ENCODE measurements at regions not wholly inside any gene's neighbourhood (a gene's known extent, or its start where the extent isn't known, plus 50 kb on each side); places are given as distances from the start of the nearest gene placed in this dataset.

GRCh38 chr7:15781944-15782343 is 95.5 kb upstream of the MEOX2 start:
- Histone ChIP-seq H3K27me3 (no peaks in the 10 kb centered on the region), H3K4me3 (replicated peaks in 1 of 3) (no peak overlapping the region), H3K4me1 (no peaks in the 10 kb centered on the region), H3K36me3 (no peaks in the 10 kb centered on the region), H3K27ac (no peak overlapping the region), H3K9me3 (no peaks in the 10 kb centered on the region)
- 78 to 82% methylated on average over 2 of the region's 2 CpGs for WGBS, 2 donors
- no peak for DNase-seq
- TF ChIP-seq, protein P1, sequence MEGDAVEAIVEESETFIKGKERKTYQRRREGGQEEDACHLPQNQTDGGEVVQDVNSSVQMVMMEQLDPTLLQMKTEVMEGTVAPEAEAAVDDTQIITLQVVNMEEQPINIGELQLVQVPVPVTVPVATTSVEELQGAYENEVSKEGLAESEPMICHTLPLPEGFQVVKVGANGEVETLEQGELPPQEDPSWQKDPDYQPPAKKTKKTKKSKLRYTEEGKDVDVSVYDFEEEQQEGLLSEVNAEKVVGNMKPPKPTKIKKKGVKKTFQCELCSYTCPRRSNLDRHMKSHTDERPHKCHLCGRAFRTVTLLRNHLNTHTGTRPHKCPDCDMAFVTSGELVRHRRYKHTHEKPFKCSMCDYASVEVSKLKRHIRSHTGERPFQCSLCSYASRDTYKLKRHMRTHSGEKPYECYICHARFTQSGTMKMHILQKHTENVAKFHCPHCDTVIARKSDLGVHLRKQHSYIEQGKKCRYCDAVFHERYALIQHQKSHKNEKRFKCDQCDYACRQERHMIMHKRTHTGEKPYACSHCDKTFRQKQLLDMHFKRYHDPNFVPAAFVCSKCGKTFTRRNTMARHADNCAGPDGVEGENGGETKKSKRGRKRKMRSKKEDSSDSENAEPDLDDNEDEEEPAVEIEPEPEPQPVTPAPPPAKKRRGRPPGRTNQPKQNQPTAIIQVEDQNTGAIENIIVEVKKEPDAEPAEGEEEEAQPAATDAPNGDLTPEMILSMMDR (IDR thresholded peaks at IDR 0.05): no peak
- TF ChIP-seq POLR2A (IDR thresholded peaks at IDR 0.05): no peak
- intact Hi-C loops (cut with DNase I): no loop called here

DNA sequence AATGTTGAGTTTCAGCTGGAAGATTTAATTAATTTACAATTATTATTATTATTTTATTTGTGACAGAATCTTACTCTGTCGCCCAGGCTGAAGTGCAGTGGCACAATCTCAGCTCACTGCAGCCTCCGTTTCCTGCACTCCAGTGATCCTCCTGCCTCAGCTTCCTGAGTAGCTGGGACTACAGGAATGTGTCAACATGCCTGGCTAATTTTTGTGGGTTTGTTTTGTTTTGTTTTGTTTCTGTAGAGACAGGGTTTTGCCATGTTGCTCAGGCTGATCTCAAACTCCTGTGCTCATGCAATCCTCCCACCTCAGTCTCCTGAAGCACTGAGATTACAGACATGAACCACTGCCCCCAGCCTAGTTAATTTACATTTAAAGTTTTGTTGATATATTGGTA is 93.8 kb upstream of the MEOX2 start:
- 71 to 74% methylated on average over 2 of the region's 2 CpGs for WGBS, 2 donors

GRCh38 chr7:15778191-15778590 is 91.7 kb upstream of the MEOX2 start:
- Histone ChIP-seq H3K27me3 (no peaks in the 10 kb centered on the region), H3K9me3 (no peaks in the 10 kb centered on the region), H3K27ac (no peak overlapping the region), H3K4me1 (no peaks in the 10 kb centered on the region), H3K4me3 (replicated peaks in 1 of 3) (no peak overlapping the region), H3K36me3 (no peaks in the 10 kb centered on the region)
- no peak for DNase-seq
- intact Hi-C loops (cut with DNase I): no loop called here
- TF ChIP-seq POLR2A (IDR thresholded peaks at IDR 0.05): no peak
- TF ChIP-seq, protein P1 (IDR thresholded peaks at IDR 0.05): no peak
- whole genome bisulfite sequencing, 2 donors: 49 to 55% methylated on average over 2 of the region's 2 CpGs

More for the DNA sequence above, 93.8 kb upstream of the MEOX2 start:
- Histone ChIP-seq H3K27me3 (no peaks in the 10 kb centered on the region), H3K9me3 (no peaks in the 10 kb centered on the region), H3K4me3 (replicated peaks in 1 of 3) (no peak overlapping the region), H3K36me3 (no peaks in the 10 kb centered on the region), H3K4me1 (no peaks in the 10 kb centered on the region), H3K27ac (no peak overlapping the region)
- intact Hi-C loops (cut with DNase I): no loop called here
- no peak for DNase-seq
- TF ChIP-seq, protein P1 (IDR thresholded peaks at IDR 0.05): no peak
- TF ChIP-seq POLR2A (IDR thresholded peaks at IDR 0.05): no peak

GRCh38 chr7:15765753-15766152 is 79.3 kb upstream of the MEOX2 start:
- DNase-seq: no peak
- Histone ChIP-seq H3K27ac (no peak overlapping the region), H3K4me3 (replicated peaks in 1 of 3) (no peak overlapping the region), H3K27me3 (no peaks in the 10 kb centered on the region), H3K9me3 (no peaks in the 10 kb centered on the region), H3K36me3 (no peaks in the 10 kb centered on the region), H3K4me1 (no peaks in the 10 kb centered on the region)
- TF ChIP-seq POLR2A (IDR thresholded peaks at IDR 0.05): no peak
- TF ChIP-seq, protein P1 (IDR thresholded peaks at IDR 0.05): no peak
- WGBS, 2 donors: 74 to 83% methylated on average over 5 of the region's 5 CpGs
- intact Hi-C loops (cut with DNase I): no loop called here

- no peak overlapping the region for H3K4me3 ChIP-seq (replicated peaks in 1 of 3)
- H3K36me3 ChIP-seq: no peaks in the 10 kb centered on the region
- 54 to 64% methylated on average over 3 of the region's 3 CpGs for WGBS, 2 donors
- TF ChIP-seq POLR2A (IDR thresholded peaks at IDR 0.05): no peak
- TF ChIP-seq, protein P1 (IDR thresholded peaks at IDR 0.05): no peak
- no peaks in the 10 kb centered on the region for H3K4me1 ChIP-seq
- intact Hi-C loops (cut with DNase I): no loop called here
- no peaks in the 10 kb centered on the region for H3K27me3 ChIP-seq
- no peak for DNase-seq
- no peak overlapping the region for H3K27ac ChIP-seq
- H3K9me3 ChIP-seq: no peaks in the 10 kb centered on the region
These were observed 78.4 kb upstream of the MEOX2 start for GRCh38 chr7:15764851-15765382.

Measured in thyroid gland (tissue), 4 donors.